GM19467 (cell line): ENCODE measurements at regions not wholly inside any gene's neighbourhood (a gene's known extent, or its start where the extent isn't known, plus 50 kb on each side); places are given as distances from the start of the nearest gene placed in this dataset.
"Not testable (repeated sequence)": the region's sequence is repeated elsewhere in the genome, so short reads cannot be mapped to it uniquely, and the experiment has no call there.

ENCODE experiments used
- ATAC-seq: cut with Tn5 transposase; IDR thresholded peaks from one replicate; pipeline ENCODE4 v1.9.1; 2021; ENCODE audit warnings: mild to moderate bottlenecking, moderate library complexity; ENCODE audit not compliant: unreplicated experiment

DNA sequence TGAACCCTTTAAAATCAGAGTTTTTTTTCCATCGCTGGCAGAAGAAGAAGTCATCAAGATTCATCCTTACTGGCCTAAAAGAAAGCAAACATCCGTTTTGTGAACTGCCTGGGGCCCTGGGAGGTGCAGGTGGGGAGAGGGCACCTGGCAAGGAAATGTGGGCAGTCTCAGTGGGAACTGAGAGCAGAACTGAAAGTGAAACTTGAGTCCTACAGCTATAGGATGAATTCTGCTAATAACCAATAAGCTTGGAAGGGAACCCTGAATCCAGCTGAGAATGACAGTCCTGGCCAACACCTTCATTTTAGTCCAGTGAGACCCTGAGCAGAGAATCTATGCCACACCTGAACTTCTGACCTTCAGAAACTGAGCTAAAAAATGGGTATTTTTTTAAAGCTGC lies 130.1 kb upstream of the ASCC3 start:
- ATAC-seq: peak; percentile 98

- ATAC-seq: no peak
Observed at GRCh38 chr6:101013612-101014195, 132.6 kb upstream of the ASCC3 start.

DNA sequence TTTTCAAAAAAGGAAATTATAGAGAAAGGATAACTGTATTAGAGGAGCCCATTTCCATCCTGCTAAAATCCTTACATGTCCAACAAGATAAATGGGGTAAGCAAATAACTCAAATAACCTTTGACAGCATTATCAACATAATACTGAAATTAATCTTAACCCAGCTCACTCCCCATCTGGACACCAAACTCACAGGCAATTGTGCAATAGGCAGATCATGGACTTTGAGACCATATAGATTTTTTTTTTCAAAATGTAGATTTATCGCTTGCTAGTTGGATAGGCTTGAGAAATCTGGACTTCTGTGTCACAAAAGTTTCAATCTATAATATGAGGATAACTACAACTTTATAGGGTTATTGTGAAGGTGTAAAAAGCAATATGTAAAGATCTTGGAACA lies 134.4 kb upstream of the ASCC3 start:
- ATAC-seq: no peak

DNA sequence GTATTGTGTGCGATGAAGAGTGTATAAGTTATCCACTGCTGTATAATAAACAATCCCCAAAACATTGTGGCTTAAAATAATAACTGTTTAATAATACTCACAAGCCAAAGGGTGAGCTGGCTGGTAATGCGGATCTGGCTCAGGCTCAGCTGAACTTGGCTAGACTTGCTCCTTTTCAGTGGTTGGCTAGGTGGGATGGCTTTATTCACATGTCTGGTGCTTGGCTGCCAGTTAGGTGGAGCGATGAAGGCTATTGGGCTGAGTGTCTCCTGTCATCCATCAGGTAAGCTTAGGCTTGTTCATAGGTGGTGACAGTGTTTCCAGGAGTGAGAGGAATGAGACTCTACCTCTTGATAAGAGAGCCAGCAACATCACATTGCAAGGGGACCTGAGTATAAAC lies 135.0 kb upstream of the ASCC3 start:
- no peak for ATAC-seq

- ATAC-seq: no peak
Observed at GRCh38 chr6:101018157-101018556, 137.0 kb upstream of the ASCC3 start.

DNA sequence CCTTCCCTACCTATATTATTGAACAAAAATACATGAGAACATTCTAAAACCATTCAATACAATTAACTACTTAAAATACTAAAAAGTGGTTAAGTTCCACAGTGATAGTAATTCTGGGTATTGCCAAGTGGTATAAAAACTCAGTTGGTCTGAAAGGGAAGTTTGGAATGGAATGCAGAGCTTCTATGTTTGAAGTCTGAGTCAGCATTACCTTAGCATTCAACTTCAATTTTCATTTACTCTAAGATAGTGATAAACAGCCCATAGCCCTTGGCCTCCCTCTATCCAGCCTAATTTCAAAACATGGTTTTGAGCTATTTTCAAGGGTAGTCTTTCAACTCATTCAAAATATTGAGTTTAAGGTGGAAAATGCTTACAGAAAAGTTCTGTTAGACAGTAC lies 140.4 kb upstream of the ASCC3 start:
- ATAC-seq: no peak

DNA sequence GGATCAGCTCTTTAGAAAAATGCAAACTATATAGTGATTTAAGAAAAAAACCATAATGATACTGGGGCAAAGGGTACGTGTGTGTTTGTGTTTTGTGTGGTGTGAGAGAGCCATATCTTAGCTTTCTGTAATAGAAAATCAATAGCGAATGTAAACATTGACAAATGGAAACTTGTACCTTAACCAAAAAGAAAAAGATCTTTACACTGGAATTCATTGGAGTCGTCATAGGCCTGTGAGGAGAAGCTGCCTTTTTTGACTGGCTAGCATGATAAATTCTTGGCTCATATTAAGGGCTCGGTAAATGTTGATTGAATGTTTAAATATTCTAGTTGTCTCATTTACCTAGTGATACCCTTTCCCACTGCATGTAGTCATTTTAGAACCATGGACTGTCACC lies 161.8 kb upstream of the ASCC3 start:
- no peak for ATAC-seq

DNA sequence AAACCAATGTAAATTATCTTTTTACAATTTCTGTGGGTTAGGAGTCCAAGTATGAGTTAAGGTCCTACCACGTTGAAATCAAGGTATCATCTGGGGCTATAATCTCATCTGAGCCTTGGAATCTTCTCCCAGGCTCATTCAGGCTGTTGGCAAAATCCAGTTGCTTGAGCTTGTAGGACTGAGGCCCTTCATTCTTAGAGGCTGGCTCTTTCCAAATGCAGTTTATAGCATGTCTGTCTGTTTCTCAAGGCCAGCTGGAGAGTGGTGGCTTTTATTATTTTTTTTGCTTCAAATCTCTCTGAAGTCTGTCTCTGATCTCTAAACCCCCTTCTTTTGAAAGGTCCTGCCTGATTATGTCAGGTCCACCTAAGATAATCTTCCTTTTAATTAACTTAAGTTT lies 177.2 kb upstream of the ASCC3 start:
- no peak for ATAC-seq

DNA sequence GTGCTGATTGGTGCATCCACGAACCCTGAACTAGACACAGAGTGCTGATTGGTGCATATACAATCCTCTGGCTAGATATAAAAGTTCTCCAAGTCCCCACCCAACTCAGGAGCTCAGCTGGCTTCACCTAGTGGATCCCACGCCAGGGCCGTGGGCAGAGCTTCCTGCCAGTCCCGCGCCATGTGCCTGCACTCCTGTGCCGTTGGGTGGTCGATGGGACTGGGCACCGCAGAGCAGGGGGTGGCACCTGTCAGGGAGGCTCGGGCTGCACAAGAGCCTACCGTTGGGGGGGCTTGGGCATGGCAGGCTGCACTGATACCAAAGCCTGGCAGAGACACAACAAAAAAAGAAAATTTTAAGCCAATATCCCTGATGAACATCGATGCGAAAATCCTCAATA lies 185.4 kb upstream of the ASCC3 start:
- no peak for ATAC-seq

DNA sequence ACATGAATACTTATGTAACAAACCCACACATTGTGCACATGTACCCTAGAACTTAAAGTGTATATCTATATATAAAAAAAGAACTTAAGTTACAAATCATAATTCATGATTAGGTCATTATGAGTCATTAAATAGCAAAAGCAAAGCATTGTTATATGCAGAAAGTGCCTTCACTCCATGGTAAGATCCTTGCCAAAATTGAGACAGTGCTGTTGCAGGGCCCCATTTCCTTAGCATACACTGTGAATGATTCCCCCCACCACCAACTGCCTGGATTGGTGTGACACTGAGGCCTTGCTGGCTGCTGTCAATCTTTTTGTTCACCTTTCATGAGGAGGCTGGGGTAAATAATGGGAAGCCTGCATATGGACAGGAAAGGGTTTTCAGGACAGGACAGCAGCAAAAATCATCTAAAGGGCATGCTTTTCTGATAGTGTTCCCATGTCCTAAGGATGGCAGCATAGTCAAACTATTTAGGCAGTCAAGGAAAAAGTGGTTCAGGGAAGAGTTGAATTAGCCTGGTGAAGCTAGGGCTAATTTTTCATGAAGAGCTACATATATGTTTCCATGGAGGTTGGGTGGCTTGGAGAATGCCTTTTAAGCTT lies 188.2 kb upstream of the ASCC3 start:
- ATAC-seq: no peak

GRCh38 chr6:101070044-101070608 lies 189.0 kb upstream of the ASCC3 start:
- ATAC-seq: no peak

DNA sequence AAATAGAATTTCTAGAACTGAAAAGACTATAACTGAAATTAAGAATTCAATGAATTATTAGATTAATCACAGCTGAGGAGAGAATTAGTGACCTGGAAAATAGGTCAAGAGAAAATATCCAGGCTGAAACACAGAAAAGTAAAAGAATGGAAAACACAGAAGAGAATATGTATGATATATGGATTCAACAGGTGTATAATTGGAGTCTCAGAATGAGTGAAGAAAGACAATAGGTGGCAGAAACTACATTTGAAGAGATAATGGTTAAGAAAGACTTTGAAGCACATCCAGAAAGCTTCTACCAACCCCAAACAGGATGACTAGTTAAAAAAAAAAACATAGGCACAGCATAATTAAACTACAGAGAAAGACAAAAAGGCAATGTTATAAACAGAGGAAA lies 196.2 kb upstream of the ASCC3 start:
- ATAC-seq: no peak

DNA sequence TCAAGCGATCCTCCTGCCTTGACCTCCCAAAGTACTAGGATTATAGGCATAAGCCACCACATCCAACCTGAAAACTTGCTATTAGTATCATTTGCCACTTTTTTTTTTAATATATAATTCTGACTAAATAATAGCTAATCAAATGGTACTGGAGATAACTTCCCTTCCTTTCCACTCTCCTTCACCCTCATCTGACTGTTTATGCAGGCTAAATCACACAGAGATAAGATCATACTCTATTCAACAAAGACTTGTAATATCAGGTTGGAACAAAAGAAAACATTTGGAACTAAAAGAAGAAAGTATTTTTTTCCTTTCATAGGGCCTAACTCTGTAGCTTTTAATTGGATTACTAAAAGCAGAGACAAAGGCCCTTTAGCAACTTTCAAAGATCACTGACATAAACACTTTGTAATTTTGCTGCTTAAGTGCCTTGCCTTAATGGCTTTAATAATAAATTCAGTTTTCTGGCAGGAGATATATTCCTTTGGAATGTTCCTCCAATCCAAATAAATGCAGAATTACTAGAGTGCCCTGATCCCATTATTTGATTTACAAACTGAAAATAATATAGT lies 198.7 kb upstream of the ASCC3 start:
- no peak for ATAC-seq

- ATAC-seq: no peak
Observed at GRCh38 chr6:101080597-101080996, 199.5 kb upstream of the ASCC3 start.

- no peak for ATAC-seq
Observed at GRCh38 chr6:101083533-101084175, 202.5 kb upstream of the ASCC3 start.

GRCh38 chr6:101085327-101085726 lies 204.2 kb upstream of the ASCC3 start:
- no peak for ATAC-seq

DNA sequence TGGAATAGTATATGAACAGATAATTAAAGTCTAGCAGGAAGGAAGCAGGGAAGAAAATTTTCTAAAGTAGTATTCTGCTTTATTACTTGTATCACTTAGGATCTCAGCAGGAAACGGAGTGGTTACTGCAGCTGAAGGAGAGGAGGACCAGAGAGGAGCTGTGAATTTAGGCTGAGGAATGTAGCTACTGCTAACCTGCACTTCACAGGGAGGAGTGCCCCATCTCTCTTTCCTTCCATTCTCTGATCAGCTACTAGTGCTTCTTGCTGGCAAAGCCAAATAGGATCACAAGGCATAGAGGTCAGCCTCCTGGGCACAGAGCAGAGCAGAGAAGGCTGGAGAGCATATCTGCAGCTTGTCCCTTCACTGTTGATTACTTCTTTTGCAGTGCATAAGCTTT lies 205.3 kb upstream of the ASCC3 start:
- ATAC-seq: no peak

GRCh38 chr6:101088594-101088993 lies 207.5 kb upstream of the ASCC3 start:
- no peak for ATAC-seq

DNA sequence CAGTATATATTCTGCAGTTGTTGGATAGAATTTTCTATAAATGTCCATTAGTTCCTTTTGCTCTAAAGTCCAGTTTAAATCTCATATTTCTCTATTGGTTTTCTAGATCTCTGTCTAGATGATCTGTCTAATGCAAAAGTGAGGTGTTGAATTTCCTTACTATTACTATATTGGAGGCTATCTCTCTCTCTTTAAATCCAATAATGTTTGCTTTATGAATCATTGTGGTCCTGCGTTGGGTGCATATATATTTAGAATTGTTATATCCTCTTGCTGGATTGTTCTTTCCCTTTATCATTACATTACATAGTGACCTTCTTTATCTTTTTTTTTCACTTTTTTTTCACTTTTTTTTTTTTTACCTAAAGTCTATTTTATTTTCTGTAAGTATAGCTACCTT lies 208.5 kb upstream of the ASCC3 start:
- no peak for ATAC-seq

DNA sequence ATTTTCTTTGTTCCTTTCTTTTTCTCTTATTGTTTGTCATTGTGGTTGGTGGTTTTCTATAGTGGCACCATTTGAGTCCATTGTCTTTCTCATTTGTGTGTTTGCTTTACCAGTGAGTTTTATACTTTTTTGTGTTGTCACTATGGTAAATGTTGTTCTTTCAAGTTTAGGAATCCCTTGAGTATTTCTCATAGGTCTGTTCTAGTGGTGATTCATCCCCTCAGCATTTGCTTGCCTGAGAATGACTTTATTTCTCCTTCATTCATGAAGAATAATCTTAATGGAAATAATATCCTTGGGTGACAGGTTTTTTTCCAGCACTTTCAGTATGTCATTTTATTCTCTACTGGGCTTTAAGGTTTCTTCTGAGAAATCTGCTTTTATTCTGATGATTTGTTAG lies 209.2 kb upstream of the ASCC3 start:
- ATAC-seq: no peak

- ATAC-seq: not testable (repeated sequence)
Observed at GRCh38 chr6:101098605-101099004, 217.5 kb upstream of the ASCC3 start.

DNA sequence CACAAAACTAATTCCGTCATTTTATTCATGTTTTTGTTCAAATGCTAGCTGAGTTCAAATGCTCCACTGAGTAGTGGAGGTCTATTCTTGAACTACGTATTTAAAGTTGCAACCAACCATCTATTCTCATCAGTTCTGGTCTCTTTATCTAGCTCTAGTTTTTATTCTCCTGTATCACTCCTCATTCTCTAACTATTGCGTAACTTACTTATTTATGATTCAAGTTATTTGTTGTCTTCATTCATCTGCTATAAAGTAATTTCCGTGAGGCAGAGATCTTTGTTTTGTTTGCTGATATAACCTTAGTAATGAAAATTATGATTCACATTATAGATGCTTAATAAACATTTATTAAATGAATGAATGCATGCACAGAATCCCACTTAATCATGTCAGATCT lies 221.6 kb upstream of the ASCC3 start:
- no peak for ATAC-seq
